Neural progenitor cell (in vitro differentiated cells): ENCODE measurements at regions not wholly inside any gene's neighbourhood (a gene's known extent, or its start where the extent isn't known, plus 50 kb on each side); places are given as distances from the start of the nearest gene placed in this dataset.

ENCODE experiments used
- CTCF ChIP-seq: fragments of 200-600 bp; sonication (generic); IDR thresholded peaks from 2 replicates; pipeline ENCODE4 v1.5.1; 2017; ENCODE audit warnings: antibody characterized with exemption, mild to moderate bottlenecking
- EZH2 ChIP-seq: fragments of 200-600 bp; sonication (generic); IDR thresholded peaks from 2 replicates; pipeline ENCODE4 v1.6.1; 2017; ENCODE audit warnings: antibody characterized with exemption, mild to moderate bottlenecking, moderate library complexity
- EZH2phosphoT487 ChIP-seq: fragments of 200-600 bp; sonication (generic); IDR thresholded peaks from 2 replicates; pipeline ENCODE4 v1.6.1; 2017; ENCODE audit warnings: antibody characterized with exemption

GRCh38 chr13:80214050-80214449, 126.9 kb downstream of the SPRY2 start:
- TF ChIP-seq CTCF (no peak), EZH2 (no peak), EZH2phosphoT487 (no peak)
